HG03469 (cell line): ENCODE measurements at regions not wholly inside any gene's neighbourhood (a gene's known extent, or its start where the extent isn't known, plus 50 kb on each side); places are given as distances from the start of the nearest gene placed in this dataset.

ENCODE experiments used
- ATAC-seq: cut with Tn5 transposase; IDR thresholded peaks from one replicate; pipeline ENCODE4 v1.9.1; 2021; ENCODE audit warnings: mild to moderate bottlenecking, moderate library complexity, moderate number of reproducible peaks; ENCODE audit not compliant: unreplicated experiment

- no peak for ATAC-seq
Observed at GRCh38 chr10:57791546-57791945, 476.1 kb downstream of the IPMK start.

GRCh38 chr10:57790703-57791102 lies 477.0 kb downstream of the IPMK start:
- ATAC-seq: no peak

- ATAC-seq: no peak
Observed at GRCh38 chr10:57788117-57788516, 479.6 kb downstream of the IPMK start.

GRCh38 chr10:57786850-57787750 lies 480.6 kb downstream of the IPMK start:
- no peak for ATAC-seq

- ATAC-seq: no peak
Observed at GRCh38 chr10:57786331-57786730, 481.4 kb downstream of the IPMK start.

GRCh38 chr10:57785546-57785945 lies 482.1 kb downstream of the IPMK start:
- no peak for ATAC-seq

- ATAC-seq: no peak
Observed at GRCh38 chr10:57785068-57785467, 482.6 kb downstream of the IPMK start.

GRCh38 chr10:57776688-57777432 lies 490.8 kb downstream of the IPMK start:
- no peak for ATAC-seq

- ATAC-seq: no peak
Observed at GRCh38 chr10:57775250-57775649, 492.4 kb downstream of the IPMK start.

- no peak for ATAC-seq
Observed at GRCh38 chr10:57769298-57769697, 498.4 kb downstream of the IPMK start.

- ATAC-seq: no peak
Observed at GRCh38 chr10:57759777-57760176, 507.9 kb downstream of the IPMK start.

- no peak for ATAC-seq
Observed at GRCh38 chr10:57754803-57755202, 512.9 kb downstream of the IPMK start.

GRCh38 chr10:57743711-57744110 lies 524.0 kb downstream of the IPMK start:
- no peak for ATAC-seq

GRCh38 chr10:57741751-57742150 lies 525.9 kb downstream of the IPMK start:
- no peak for ATAC-seq

GRCh38 chr10:57723305-57723704 lies 544.4 kb downstream of the IPMK start:
- no peak for ATAC-seq

GRCh38 chr10:57716884-57717283 lies 550.8 kb downstream of the IPMK start:
- no peak for ATAC-seq

GRCh38 chr10:57715233-57715632 lies 552.5 kb downstream of the IPMK start:
- ATAC-seq: no peak

- no peak for ATAC-seq
Observed at GRCh38 chr10:57707300-57707658, 560.4 kb downstream of the IPMK start.

GRCh38 chr10:57706576-57707299 lies 561.0 kb downstream of the IPMK start:
- no peak for ATAC-seq

GRCh38 chr10:57706016-57706415 lies 561.7 kb downstream of the IPMK start:
- ATAC-seq: no peak

GRCh38 chr10:57699944-57700343 lies 567.8 kb downstream of the IPMK start:
- no peak for ATAC-seq
